Lung (tissue), 11 donors: ENCODE measurements at regions not wholly inside any gene's neighbourhood (a gene's known extent, or its start where the extent isn't known, plus 50 kb on each side); places are given as distances from the start of the nearest gene placed in this dataset.

Experiments
- ATAC-seq: fragments of 200-7000 bp; cut with Tn5 transposase; one replicate; pipeline ENCODE4 v1.9.1; 2020; ENCODE audit warnings: moderate number of reproducible peaks; ENCODE audit not compliant: insufficient read depth, low FRiP score
- DNase-seq, 3 donors: peaks; one replicate each; pipeline ENCODE4 v3.0.0-alpha.2; 2013 to 2017
- H3K27ac ChIP-seq, 2 donors: one replicate each; pipeline ENCODE4 v1.5.1; 2013; ENCODE audit warnings: mild to moderate bottlenecking in 2 of 2, moderate library complexity in 2 of 2, control low read depth in 1 of 2, inconsistent platforms in 1 of 2, low read depth in 1 of 2, low read length in 1 of 2
- H3K27me3 ChIP-seq, 3 donors: one replicate each; pipeline ENCODE4 v1.5.1; 2013; ENCODE audit warnings: low read length in 2 of 3; ENCODE audit not compliant: control insufficient read depth in 3 of 3, insufficient read depth in 3 of 3
- H3K36me3 ChIP-seq, 4 donors: one replicate each; pipeline ENCODE4 v1.5.1; 2013; ENCODE audit warnings: low read length in 4 of 4, mild to moderate bottlenecking in 1 of 4, moderate library complexity in 1 of 4; ENCODE audit not compliant: control insufficient read depth in 4 of 4, insufficient read depth in 4 of 4
- H3K4me1 ChIP-seq, 5 donors: one replicate each; pipeline ENCODE4 v1.5.1; 2013; ENCODE audit warnings: low read length in 5 of 5, mild to moderate bottlenecking in 2 of 5, moderate library complexity in 1 of 5; ENCODE audit not compliant: control insufficient read depth in 5 of 5, insufficient read depth in 5 of 5
- H3K4me3 ChIP-seq: one replicate; pipeline ENCODE4 v1.5.1; 2013; ENCODE audit warnings: mild to moderate bottlenecking, control low read depth, moderate library complexity
- H3K9ac ChIP-seq, 2 donors: one replicate each; pipeline ENCODE4 v1.5.1; 2013; ENCODE audit warnings: low read length in 2 of 2, control low read depth in 1 of 2; ENCODE audit not compliant: insufficient read depth in 1 of 2
- H3K9me3 ChIP-seq, 4 donors: one replicate each; pipeline ENCODE4 v1.5.1; 2013; ENCODE audit warnings: low read length in 3 of 4, mild to moderate bottlenecking in 1 of 4, moderate library complexity in 1 of 4; ENCODE audit not compliant: control insufficient read depth in 4 of 4, insufficient read depth in 3 of 4
- WGBS, 2 donors: extraction: QIAGEN DNeasy Blood & Tissue Kit; methylation state at CpG; one replicate each; pipeline ENCODE4 v1.1.7; 2013; 5-methylcytosine and 5-hydroxymethylcytosine counted together
- TF ChIP-seq, protein P1 (sequence below): IDR thresholded peaks from 2 replicates; pipeline ENCODE4 v1.5.1; 2012; ENCODE audit warnings: mild to moderate bottlenecking; ENCODE audit errors: control extremely low read depth, extremely low read depth
- donor health status: control.
- donor health status: control.
- donor health status: Bipolar disorder and iron deficiency.
- donor health status: healthy.
- donor health status: DM: yes; HTN: yes; CAD: no.

DNA sequence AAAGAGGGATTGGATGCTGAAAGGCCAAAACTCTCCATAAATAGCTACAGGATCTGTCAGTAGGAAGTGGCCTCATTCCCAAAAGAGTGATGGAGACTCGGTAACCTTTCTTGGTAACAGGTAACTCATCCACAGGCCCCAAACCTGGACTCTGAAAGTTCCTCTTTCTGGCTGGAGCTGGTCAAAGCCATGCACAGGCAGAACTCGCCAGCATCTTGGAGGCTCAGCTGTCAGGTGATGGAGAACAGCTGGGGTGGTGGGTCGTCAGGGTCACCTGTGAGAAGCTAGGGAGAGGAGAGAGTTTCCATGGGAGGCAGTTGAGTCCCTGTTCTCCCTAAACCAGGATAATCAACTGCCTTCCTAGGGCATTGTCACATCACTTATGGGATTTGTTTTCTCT, 354.3 kb upstream of the GATB start:
- TF ChIP-seq, protein P1, sequence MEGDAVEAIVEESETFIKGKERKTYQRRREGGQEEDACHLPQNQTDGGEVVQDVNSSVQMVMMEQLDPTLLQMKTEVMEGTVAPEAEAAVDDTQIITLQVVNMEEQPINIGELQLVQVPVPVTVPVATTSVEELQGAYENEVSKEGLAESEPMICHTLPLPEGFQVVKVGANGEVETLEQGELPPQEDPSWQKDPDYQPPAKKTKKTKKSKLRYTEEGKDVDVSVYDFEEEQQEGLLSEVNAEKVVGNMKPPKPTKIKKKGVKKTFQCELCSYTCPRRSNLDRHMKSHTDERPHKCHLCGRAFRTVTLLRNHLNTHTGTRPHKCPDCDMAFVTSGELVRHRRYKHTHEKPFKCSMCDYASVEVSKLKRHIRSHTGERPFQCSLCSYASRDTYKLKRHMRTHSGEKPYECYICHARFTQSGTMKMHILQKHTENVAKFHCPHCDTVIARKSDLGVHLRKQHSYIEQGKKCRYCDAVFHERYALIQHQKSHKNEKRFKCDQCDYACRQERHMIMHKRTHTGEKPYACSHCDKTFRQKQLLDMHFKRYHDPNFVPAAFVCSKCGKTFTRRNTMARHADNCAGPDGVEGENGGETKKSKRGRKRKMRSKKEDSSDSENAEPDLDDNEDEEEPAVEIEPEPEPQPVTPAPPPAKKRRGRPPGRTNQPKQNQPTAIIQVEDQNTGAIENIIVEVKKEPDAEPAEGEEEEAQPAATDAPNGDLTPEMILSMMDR: no peak
- H3K27ac ChIP-seq: no peak overlapping the region
- ATAC-seq (no peak), DNase-seq (no peak)
- H3K9me3 ChIP-seq: no peaks in the 10 kb centered on the region
- H3K4me3 ChIP-seq: no peak overlapping the region
- no peak overlapping the region for H3K9ac ChIP-seq
- no peaks in the 10 kb centered on the region for H3K27me3 ChIP-seq
- no peaks in the 10 kb centered on the region for H3K36me3 ChIP-seq
- peaks cover 0 to 3% (median 0%) of the 10 kb centered on the region in 5 donors for H3K4me1 ChIP-seq
- 88 to 90% methylated on average over 3 of the region's 3 CpGs for WGBS, 2 donors

DNA sequence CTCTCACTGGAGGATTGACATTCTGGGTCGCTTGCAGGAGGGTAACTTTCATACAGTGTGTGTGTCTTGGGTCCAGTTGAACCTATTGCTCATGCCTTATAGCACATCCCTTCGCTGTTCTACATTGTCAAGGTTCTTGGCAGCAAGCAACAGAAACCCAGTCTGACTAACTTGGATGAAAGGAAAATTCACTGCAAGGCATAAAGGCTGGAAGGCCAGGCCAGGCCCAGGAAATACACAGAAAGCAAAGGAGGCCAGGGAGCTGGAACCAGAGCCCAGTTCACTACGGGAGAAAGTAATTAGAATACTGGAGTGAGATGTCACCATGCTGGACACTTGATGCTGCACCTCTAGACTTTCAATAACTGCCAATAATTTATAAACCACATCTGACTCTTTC, 353.8 kb upstream of the GATB start:
- DNase-seq (no peak), ATAC-seq (no peak)
- no peaks in the 10 kb centered on the region for H3K36me3 ChIP-seq
- TF ChIP-seq, protein P1: no peak
- H3K4me1 ChIP-seq: peaks cover 0 to 6% (median 0%) of the 10 kb centered on the region in 5 donors
- WGBS, 2 donors: 58 to 78% methylated on average over 3 of the region's 3 CpGs
- no peak overlapping the region for H3K9ac ChIP-seq
- H3K9me3 ChIP-seq: no peaks in the 10 kb centered on the region
- H3K4me3 ChIP-seq: no peak overlapping the region
- no peak overlapping the region for H3K27ac ChIP-seq
- no peaks in the 10 kb centered on the region for H3K27me3 ChIP-seq

DNA sequence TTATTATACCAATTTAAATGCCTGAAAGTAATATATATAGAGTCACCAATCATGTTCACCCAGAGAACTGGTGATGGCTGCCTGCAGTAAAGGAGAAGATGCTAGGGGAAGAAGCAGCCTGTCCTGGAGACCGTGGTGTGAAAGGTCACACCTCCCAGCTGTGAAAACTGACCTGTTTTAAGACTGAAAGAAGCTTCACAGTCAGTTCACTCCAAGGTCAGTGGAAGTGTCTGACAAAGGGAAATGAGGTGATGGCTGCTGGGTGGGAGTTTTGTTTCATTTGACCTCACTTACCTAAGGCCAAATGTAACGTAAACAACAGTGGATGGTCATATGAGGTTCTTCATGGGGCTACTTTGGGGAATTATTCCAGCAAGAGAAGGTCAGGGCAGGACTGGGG, 352.1 kb upstream of the GATB start:
- H3K27me3 ChIP-seq: no peaks in the 10 kb centered on the region
- TF ChIP-seq, protein P1: no peak
- no peaks in the 10 kb centered on the region for H3K36me3 ChIP-seq
- H3K4me3 ChIP-seq: no peak overlapping the region
- peaks cover 0 to 6% (median 6%) of the 10 kb centered on the region in 5 donors for H3K4me1 ChIP-seq
- no peaks in the 10 kb centered on the region for H3K9me3 ChIP-seq
- WGBS, 2 donors: 81 to 94% methylated on average over 2 of the region's 2 CpGs
- no peak overlapping the region for H3K27ac ChIP-seq
- DNase-seq (no peak), ATAC-seq (no peak)
- H3K9ac ChIP-seq: no peak overlapping the region

DNA sequence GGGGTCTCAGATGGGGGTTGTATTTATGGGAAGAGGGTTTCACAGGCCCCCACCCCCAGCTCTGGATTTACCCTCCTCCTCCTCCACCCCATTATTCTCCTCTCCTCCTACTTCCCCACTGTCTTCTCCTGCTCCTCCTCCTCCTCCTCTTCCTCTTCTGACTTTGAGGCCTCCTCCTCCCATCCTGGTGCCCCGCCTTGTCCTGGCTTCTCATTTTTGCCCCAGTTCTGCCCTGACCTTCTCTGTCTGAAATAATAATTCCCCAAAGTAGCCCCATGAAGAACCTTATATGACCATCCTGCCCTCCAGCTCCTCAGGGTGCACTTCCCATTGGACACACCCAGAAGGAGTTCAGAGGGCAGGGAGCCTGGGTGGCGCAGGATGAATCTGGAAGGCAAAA, 351.4 kb upstream of the GATB start:
- H3K4me1 ChIP-seq: peaks cover 0 to 7% (median 6%) of the 10 kb centered on the region in 5 donors
- WGBS, 2 donors: 84 to 89% methylated on average over 2 of the region's 2 CpGs
- no peak for ATAC-seq

More for the DNA sequence above, 351.4 kb upstream of the GATB start:
- H3K27me3 ChIP-seq: no peaks in the 10 kb centered on the region
- no peaks in the 10 kb centered on the region for H3K36me3 ChIP-seq
- no peak overlapping the region for H3K4me3 ChIP-seq
- DNase-seq: no peak
- no peaks in the 10 kb centered on the region for H3K9me3 ChIP-seq
- TF ChIP-seq, protein P1: no peak
- H3K27ac ChIP-seq: no peak overlapping the region
- no peak overlapping the region for H3K9ac ChIP-seq
